ENCODE measurements at regions not wholly inside any gene's neighbourhood (a gene's known extent, or its start where the extent isn't known, plus 50 kb on each side); places are given as distances from the start of the nearest gene placed in this dataset.

DNA sequence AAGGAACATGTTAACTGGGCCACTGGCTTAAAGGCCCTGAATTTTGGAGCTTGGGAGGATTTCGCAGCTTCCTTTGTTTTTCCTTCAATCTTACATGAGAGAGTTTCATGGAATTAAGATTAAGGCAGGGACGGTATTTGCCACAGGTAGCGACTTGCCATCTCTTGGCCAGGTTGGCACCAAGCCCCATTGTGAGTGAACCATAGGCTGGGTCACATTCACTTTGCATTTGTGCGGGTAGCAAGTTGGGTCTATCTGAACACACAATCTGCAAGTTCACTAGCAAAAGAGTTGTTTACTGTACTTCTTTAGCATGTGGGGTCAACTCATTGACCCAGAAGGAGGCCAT is 106.2 kb upstream of the ATP1A1 start:
- ChIA-PET POLR2A (no interaction called here), CTCF (no interaction called here)
- H3K27ac ChIP-seq (ENCODE audit: low read depth, low read length): no peak overlapping the region
- no peaks in the 10 kb centered on the region for H3K27me3 ChIP-seq (ENCODE audit: control insufficient read depth, insufficient read depth, low read length)
- DNase-seq (ENCODE audit: low read depth, low spot score): no peak
- TF ChIP-seq, protein P1, sequence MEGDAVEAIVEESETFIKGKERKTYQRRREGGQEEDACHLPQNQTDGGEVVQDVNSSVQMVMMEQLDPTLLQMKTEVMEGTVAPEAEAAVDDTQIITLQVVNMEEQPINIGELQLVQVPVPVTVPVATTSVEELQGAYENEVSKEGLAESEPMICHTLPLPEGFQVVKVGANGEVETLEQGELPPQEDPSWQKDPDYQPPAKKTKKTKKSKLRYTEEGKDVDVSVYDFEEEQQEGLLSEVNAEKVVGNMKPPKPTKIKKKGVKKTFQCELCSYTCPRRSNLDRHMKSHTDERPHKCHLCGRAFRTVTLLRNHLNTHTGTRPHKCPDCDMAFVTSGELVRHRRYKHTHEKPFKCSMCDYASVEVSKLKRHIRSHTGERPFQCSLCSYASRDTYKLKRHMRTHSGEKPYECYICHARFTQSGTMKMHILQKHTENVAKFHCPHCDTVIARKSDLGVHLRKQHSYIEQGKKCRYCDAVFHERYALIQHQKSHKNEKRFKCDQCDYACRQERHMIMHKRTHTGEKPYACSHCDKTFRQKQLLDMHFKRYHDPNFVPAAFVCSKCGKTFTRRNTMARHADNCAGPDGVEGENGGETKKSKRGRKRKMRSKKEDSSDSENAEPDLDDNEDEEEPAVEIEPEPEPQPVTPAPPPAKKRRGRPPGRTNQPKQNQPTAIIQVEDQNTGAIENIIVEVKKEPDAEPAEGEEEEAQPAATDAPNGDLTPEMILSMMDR (IDR thresholded peaks at IDR 0.05; ENCODE audit: low read depth, low read length): no peak
- H3K4me3 ChIP-seq (ENCODE audit: low read depth, low read length): no peak overlapping the region
- no peaks in the 10 kb centered on the region for H3K9me3 ChIP-seq (ENCODE audit: control insufficient read depth, insufficient read depth, low read length)

- Histone ChIP-seq H3K27me3 (ENCODE audit: control insufficient read depth, insufficient read depth, low read length) (no peaks in the 10 kb centered on the region), H3K4me3 (ENCODE audit: low read depth, low read length) (no peak overlapping the region), H3K27ac (ENCODE audit: low read depth, low read length) (no peak overlapping the region), H3K9me3 (ENCODE audit: control insufficient read depth, insufficient read depth, low read length) (no peaks in the 10 kb centered on the region)
- ChIA-PET POLR2A (no interaction called here), CTCF (no interaction called here)
- no peak for DNase-seq (ENCODE audit: low read depth, low spot score)
- TF ChIP-seq, protein P1 (IDR thresholded peaks at IDR 0.05; ENCODE audit: low read depth, low read length): no peak
Measured at GRCh38 chr1:116268211-116268610, 104.8 kb upstream of the ATP1A1 start.

DNA sequence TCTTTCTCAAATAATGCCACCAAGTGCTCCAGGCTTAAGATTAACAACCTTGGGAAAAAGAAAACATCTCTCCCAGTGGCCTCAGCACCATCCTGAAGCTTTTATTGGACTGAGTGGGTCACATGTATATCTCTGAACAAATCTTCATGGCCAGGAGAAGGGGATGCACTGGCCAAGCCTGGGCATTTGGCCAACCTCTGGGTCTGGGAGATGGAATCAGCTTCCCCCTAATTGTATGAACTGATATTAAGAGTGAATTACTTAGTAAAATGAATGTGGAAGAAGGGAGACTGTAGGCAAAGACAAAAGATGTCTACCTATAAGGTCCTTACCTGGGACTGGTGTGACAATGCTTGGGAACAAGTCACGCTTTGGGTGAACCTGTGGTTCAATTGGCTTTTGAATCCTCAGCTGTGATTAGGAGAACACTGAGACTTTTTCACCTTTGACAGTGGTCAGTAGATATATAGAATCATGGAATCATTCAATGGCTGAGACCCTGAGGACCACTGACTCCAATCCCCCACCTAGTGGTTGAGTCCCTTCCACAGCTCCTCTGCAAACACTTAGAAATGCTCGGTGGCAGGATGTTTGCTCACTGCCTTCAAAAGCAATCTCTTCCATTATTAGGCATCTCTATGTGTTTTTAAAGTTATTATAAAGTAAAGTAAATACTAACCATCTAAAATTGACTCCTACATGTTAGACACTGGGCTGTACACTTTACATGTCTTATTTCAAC is 102.6 kb upstream of the ATP1A1 start:
- no peaks in the 10 kb centered on the region for H3K27me3 ChIP-seq (ENCODE audit: control insufficient read depth, insufficient read depth, low read length)
- TF ChIP-seq, protein P1 (IDR thresholded peaks at IDR 0.05; ENCODE audit: low read depth, low read length): no peak
- CTCF ChIA-PET: no interaction called here
- H3K4me3 ChIP-seq (ENCODE audit: low read depth, low read length): no peak overlapping the region
- H3K9me3 ChIP-seq (ENCODE audit: control insufficient read depth, insufficient read depth, low read length): no peaks in the 10 kb centered on the region
- POLR2A ChIA-PET: no interaction called here
- DNase-seq (ENCODE audit: low read depth, low spot score): no peak
- H3K27ac ChIP-seq (ENCODE audit: low read depth, low read length): no peak overlapping the region

DNA sequence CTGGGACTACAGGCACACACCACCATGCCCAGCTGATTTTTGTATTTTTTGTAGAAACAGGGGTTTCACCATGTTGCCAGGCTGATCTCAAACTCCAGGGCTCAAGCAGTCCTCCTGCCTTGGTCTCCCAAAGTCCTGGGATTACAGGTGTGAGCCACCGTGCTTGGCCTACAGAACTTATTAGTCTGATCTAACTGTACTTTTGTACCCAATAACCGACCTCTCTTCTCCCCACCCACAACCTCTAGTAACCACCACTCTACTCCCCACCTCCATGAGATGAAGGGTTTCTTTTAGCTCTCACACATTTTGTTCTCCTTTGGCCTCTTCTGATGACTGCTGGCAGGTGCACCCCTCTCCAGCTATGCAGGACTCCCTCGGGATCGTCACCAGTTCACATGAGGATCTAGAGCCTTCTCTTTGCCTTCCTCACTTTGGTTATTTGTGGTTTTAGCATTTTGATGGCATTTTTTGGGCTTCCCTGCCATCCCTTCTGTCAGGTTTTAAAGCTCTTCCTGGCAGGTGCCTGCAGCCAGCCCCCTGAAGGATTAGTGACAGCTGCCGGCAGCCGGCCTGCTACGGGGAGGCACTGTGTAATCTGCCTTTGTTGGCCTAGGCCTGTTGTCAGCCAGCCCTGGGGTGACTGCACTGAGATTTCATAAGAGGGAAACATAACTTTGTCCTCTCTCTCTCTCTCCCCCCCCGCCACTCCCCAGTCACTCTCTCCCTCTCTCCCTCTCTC is 99.8 kb upstream of the ATP1A1 start:
- no peaks in the 10 kb centered on the region for H3K27me3 ChIP-seq (ENCODE audit: control insufficient read depth, insufficient read depth, low read length)
- no peak overlapping the region for H3K27ac ChIP-seq (ENCODE audit: low read depth, low read length)
- no peaks in the 10 kb centered on the region for H3K9me3 ChIP-seq (ENCODE audit: control insufficient read depth, insufficient read depth, low read length)
- CTCF ChIA-PET: interaction anchor here (0.6 kb wide), 1 partner anchor 218 kb away, joined by 3 read pairs; no protein-coding TSS in a partner anchor
- H3K4me3 ChIP-seq (ENCODE audit: low read depth, low read length): no peak overlapping the region
- TF ChIP-seq, protein P1 (IDR thresholded peaks at IDR 0.05; ENCODE audit: low read depth, low read length): no peak
- POLR2A ChIA-PET: no interaction called here
- no peak for DNase-seq (ENCODE audit: low read depth, low spot score)

DNA sequence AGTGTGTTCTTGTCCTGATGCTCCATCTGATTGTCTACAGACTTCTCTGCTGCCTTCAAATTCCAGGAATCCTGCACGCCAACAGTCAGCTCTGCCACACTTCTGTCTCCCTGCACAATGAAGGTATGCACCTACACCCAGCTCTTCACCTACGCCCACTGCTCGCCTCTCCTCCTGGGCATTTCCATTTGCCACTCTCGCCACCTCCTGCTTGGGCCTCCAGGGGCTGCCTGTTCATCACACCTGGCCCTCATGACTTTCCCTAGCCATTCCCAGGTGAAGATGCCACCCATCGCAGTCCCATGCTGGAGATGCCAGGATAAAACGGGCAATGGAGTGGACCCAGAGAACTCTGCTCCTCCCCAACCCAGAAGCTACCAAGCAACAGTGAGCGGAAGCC is 96.5 kb upstream of the ATP1A1 start:
- no peaks in the 10 kb centered on the region for H3K27me3 ChIP-seq (ENCODE audit: control insufficient read depth, insufficient read depth, low read length)
- TF ChIP-seq, protein P1 (IDR thresholded peaks at IDR 0.05; ENCODE audit: low read depth, low read length): no peak
- DNase-seq (ENCODE audit: low read depth, low spot score): no peak
- ChIA-PET CTCF (no interaction called here), POLR2A (no interaction called here)
- no peaks in the 10 kb centered on the region for H3K9me3 ChIP-seq (ENCODE audit: control insufficient read depth, insufficient read depth, low read length)
- no peak overlapping the region for H3K4me3 ChIP-seq (ENCODE audit: low read depth, low read length)
- no peak overlapping the region for H3K27ac ChIP-seq (ENCODE audit: low read depth, low read length)
